ENCODE measurements at regions not wholly inside any gene's neighbourhood (a gene's known extent, or its start where the extent isn't known, plus 50 kb on each side); places are given as distances from the start of the nearest gene placed in this dataset.
"Not testable (repeated sequence)": the region's sequence is repeated elsewhere in the genome, so short reads cannot be mapped to it uniquely, and the experiment has no call there.

- no peak for DNase-seq (ENCODE audit: low read depth)
Observed at GRCh38 chr10:6984971-6985370, 404.9 kb upstream of the PRKCQ start.

- DNase-seq (ENCODE audit: low read depth), result not testable (repeated sequence)
Observed at GRCh38 chr10:6984016-6984415, 403.9 kb upstream of the PRKCQ start.

GRCh38 chr10:6980353-6980752 lies 400.3 kb upstream of the PRKCQ start:
- DNase-seq (ENCODE audit: low read depth), result no peak

- no peak for DNase-seq (ENCODE audit: low read depth)
Observed at GRCh38 chr10:6979371-6979770, 399.3 kb upstream of the PRKCQ start.

- no peak for DNase-seq (ENCODE audit: low read depth)
Observed at GRCh38 chr10:6978187-6978627, 398.1 kb upstream of the PRKCQ start.

GRCh38 chr10:6977398-6978186 lies 397.5 kb upstream of the PRKCQ start:
- DNase-seq (ENCODE audit: low read depth), result no peak

DNA sequence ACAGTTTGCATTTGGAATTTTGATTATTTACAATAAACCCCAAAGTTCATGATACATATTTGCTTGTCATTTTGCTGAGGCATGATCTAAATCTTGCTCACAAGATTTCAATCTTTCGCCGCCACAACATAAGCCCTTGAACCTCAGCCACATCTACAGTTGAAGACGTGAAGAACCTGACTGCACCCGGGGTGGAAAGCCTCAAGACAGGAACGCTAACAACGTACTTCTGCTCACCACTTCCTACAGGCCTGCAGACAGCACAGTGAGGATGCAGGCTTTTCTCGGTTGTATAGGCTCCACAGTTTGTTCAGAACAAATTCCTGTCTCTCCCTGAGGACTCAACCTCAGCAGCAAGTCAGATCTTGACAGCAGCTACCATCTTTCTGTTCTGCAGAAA lies 393.8 kb upstream of the PRKCQ start:
- DNase-seq (ENCODE audit: low read depth), result no peak

- no peak for DNase-seq (ENCODE audit: low read depth)
Observed at GRCh38 chr10:6972226-6972625, 392.1 kb upstream of the PRKCQ start.

DNA sequence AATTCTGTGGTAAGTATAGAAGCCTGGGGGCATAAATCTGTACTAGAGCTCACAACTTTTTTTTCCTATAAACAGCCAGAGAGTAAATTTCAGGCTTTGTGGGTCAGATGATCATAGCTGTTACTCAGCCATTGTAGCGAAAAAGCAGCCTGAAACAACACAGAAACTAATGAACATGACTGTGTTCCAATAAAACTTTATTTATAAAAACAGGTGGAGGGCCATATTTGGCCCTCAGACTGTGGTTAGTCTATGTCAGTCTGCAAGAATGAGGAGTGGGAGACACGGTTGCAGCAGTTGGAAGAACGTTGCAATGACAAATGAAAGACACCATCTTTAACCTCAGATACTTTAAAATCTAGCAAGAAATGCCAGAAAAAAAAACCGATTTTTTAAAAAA lies 389.6 kb upstream of the PRKCQ start:
- no peak for DNase-seq (ENCODE audit: low read depth)

GRCh38 chr10:6964543-6964942 lies 384.5 kb upstream of the PRKCQ start:
- no peak for DNase-seq (ENCODE audit: low read depth)

DNA sequence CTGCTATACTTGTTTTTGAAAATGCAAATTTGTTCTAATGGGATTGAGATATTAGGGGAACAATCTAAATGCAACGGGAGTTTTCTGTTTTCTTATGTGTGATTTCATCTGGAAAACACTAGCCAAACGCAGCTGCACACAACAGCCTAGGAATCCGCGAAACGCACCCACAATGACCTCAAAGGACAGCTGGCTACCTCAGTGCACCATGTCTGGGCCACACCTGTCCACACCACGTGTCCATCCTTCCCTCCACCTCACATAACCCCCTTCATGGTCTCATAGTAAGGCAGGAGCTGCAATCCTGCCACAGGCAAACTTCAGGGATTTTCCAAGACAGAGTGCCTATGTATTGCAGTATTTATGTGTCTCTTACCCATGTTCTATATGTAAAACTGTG lies 382.5 kb upstream of the PRKCQ start:
- no peak for DNase-seq (ENCODE audit: low read depth)

DNA sequence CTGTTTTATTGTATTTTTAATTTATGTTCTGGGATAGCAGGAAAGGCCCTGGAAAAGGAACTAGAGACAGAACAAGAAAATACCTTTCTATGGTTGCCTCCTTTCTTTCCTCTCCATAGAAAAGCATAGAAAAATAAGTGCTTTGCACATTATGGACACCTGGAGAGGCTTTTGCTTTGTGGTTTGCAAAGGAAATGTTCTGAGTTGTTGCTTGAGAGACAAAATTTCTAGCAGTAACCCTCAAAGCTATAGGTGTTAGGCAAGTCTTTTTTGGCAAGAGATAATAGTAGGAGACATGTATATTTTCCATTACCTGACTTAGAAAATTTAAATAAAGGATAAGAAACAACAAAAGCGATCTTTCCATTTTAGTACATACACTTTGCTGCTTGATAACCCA lies 378.6 kb upstream of the PRKCQ start:
- DNase-seq (ENCODE audit: low read depth), result no peak

DNA sequence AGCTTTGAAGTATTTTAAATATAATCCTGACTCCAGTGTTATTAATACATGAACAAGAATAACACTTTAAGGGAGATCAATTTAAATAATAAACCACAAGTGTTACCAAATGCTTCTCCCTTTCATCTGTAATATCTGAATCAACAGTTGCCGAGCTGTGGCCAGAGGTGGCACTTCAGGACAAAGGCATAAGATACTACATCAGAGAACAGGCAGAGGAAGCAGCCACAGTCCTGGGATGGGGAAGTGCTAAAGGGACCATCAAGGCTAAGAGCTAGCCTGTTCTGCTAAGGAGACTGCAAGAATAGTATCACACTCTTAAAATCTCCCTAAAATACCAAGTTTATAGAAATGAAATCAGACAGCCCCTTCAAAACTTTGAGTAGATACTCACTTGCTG lies 378.2 kb upstream of the PRKCQ start:
- no peak for DNase-seq (ENCODE audit: low read depth)

DNA sequence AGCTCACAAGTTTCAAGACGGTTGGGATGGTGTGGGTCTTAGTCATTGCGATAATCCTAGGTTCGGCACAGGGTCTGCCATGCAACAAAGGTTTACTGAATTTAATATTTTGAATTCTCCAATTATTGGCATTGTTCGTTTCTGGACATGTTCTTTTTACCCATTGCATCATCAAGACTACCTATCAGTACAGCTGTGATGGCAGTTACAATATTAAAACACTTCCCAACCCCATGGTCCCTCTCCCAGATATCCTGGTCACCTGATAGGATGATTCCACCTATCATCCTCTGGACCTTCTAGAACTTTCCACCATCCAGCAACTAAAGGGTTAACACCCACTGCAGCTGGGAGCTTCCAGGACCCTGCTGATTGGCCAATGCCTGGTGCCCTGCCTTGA lies 377.8 kb upstream of the PRKCQ start:
- no peak for DNase-seq (ENCODE audit: low read depth)

- no peak for DNase-seq (ENCODE audit: low read depth)
Observed at GRCh38 chr10:6956562-6956961, 376.5 kb upstream of the PRKCQ start.

DNA sequence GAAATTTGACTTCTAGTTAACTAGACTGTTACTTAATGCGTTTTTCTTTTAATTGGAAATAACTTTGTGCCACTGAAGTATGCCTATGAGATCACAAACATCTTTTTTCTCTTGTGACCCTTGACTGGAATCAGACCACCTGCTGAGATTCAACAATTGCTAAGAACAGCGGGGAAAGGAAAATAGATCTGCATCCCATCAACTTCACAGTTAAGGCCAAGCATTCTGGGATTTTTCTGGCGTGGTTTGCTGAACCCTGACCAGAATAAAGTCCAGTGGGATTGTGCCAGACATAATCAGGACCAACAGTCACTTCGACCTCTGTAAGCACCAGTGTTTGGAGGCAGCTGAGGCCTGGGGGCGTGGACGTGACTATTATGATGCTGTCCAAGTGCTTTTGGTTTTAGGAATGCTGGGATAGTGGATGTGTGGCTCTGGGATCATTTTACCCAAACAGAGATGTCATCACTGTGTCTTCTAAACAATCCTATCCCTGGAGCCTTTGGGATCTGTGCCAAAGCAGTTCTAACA lies 373.3 kb upstream of the PRKCQ start:
- peak; percentile 35 for DNase-seq (ENCODE audit: low read depth)

- no peak for DNase-seq (ENCODE audit: low read depth)
Observed at GRCh38 chr10:6951732-6952131, 371.7 kb upstream of the PRKCQ start.

- no peak for DNase-seq (ENCODE audit: low read depth)
Observed at GRCh38 chr10:6950133-6950532, 370.1 kb upstream of the PRKCQ start.

GRCh38 chr10:6944436-6944835 lies 364.4 kb upstream of the PRKCQ start:
- no peak for DNase-seq (ENCODE audit: low read depth)

DNA sequence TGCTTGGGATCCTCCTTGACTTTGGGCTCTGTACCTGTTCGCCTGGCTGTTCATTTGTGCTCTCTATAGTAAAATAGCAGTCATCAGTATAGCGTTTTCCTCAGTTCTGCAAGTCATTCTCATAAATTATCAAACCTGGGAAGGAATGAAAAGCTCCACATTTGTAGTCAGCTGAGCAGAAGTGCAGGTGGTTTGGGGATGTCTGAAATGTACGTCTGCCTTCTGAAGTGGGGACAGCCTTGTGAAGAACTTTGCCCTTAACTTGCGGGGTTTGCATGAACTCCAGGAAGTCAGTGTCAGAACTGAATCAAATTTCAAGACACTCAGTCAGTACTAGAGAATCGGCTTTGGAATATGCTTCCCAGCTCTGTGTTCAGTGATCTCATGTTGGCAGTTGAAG lies 358.3 kb upstream of the PRKCQ start:
- no peak for DNase-seq (ENCODE audit: low read depth)

- DNase-seq (ENCODE audit: low read depth), result no peak
Observed at GRCh38 chr10:6936931-6937330, 356.9 kb upstream of the PRKCQ start.

DNA sequence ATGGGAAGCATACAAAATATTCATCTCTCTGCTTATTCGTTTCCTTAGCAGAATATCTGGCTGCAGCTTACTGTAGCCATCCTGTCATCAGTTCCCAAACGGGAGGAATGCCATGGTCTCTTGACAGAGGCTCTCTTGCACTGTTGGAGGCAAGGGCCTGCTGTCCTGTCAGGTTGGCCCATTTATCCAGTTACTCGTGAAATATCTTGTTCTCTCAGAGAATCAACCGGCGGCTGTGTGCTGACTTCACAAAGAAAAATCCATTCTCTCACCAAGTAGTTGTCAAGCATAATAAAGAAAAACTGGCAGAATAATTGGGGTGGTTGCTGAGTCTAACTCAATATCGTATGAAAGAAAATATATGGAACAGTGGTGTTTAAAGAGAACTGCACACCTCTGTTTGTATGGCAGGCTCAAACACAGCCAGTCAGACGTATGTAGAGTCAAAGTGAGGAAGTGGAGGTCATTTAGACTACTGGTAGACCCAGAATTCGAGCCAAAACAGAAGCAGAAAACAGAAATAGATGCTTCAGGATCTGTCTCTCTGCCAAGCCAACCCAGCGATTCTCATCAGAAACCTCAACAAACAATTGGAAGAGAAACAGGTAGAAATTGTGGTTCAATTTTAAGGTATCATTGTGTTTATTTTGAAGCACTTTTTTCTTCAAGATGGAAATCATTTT lies 349.2 kb upstream of the PRKCQ start:
- no peak for DNase-seq (ENCODE audit: low read depth)

- DNase-seq (ENCODE audit: low read depth), result no peak
Observed at GRCh38 chr10:6928586-6928985, 348.5 kb upstream of the PRKCQ start.
